ENCODE measurements at regions not wholly inside any gene's neighbourhood (a gene's known extent, or its start where the extent isn't known, plus 50 kb on each side); places are given as distances from the start of the nearest gene placed in this dataset.

DNA sequence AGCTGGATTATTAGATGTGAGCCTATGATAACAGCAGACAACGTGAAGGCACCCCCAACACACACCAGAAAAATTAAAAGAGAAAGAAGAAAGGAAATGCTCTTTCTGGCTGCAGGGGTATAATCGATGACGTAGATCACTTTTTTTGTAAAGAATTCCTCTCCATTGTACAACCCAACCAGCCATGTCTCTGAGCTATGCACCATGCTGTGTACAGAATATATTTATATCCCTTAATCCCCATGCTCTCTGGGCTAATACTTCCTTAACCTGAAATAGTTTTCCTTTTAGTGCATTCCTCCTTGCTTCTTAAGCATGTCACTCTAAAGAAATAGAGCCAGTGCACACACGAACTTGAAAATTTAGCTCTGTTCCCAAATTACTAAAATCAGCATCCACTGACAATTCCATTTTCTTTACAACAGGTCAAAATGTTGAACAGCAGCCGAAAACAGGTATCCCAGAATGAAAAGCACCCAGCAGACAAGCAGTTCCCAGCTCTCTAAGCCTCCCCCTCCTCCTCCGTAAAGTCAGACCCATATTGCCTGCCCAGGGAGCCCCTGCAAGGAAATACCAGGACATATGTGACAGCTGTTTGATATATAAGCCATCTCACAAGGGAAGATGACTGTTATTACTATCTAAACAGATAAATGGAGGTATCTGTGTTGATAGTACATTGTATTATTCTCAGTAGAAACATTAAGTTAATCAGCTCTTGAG lies 247.4 kb upstream of the RAB6C start:
- DNase-seq, result no peak

DNA sequence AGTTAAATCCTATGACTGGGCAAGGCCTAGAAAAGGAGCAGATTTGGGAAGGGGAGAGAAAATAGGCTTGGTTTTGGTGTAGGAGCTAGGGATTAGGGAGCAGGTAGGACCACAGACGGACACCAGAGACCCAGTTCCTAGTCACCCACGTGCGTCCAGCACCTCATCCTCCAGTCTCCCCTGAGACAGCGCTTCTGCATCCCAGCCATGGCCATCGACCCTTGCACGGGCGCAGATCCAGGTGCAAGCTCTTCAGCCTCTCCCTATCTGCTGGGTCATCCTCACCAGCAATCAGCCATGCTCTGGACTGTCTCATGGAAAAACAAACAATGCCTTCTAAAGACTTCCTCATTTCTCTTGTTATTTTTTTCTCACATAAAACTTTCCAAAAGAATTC lies 246.8 kb upstream of the RAB6C start:
- DNase-seq, result no peak

DNA sequence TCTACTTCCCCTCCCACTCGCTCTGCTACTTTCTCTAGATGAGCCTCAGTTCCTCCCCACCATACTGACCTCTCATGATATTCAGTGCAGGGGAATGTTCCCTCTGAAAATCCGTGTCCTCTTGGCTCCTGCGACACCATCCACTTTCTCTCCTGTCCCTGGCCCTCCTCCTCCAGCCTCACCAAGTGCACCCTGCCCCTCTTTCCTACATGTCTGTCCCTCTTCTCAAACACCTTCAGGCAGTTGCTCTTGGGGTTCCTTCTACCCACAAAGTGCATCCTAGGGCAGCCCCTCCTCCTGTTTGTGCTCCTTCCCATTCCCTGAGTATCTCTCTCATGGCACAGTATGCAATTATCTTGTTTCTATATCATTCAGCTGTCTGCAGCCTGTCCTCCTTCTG lies 246.4 kb upstream of the RAB6C start:
- no peak for DNase-seq

DNA sequence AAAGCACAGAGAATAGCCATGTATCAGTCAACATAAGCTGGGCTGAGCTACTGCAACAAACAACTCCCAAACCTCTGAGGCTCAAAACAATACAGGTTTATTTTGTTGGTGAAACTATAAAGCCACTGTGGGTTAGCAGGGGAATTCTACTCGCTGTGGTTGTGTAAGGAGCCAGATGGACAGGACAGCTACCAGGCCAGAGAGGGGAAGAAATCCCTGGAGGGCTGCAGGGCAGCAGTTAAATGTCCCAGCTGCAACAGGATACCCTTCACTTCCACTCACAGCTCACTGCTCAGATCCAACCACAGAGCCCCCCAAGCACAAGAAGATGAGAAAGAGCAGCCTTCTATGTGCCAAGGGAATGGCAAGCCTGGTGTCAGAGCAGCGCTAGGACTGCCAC lies 245.9 kb upstream of the RAB6C start:
- no peak for DNase-seq

DNA sequence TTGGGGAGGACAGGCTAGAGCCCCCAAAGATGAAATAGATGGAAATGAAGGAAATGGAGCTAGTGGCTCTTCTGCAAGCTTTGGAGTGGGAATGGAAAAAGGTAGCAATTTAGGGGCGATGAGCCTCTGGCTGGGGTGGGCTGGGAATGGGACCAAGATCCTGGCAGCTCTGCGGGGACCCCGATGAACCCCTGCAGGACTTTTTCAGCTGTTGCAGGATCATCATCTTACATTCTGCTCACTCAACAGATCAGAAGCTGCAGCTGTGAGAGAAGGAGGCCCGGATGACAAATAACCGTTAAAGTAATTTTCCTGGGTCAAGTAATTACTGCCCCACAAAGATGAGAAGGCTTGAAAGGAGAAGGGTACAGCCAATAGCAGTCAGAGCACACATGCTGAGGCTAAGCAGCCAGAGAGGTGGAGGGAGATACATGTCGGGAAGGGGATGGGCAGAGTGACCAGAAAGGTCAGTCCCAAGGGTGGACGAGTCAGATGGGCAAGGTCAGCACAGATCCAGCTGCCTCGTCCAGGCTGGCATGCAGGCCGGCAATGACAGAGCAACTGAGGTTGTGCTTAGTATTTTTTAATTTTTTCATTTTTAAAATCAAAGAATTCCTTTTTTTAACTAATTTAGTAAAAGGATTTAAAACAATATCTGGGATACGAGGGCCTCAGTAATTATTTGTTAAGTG lies 245.0 kb upstream of the RAB6C start:
- DNase-seq, result no peak

DNA sequence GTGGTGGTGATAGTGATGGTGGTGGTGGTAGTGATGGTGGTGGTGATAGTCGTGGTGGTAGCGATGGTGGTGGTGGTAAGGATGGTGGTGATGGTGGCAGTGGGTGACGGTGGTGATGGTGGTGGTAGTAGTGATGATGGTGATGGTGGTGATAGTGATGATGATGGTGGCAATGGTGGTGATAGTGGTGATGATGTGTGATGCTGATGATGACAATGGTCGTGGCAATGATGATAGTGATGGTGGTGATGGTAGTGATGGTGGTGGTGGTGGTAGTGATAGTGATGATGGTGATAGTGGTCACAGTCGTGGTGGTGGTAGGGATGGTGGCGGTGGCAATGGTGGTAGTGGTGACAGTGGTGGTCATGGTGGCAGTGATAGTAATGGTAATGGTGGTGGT lies 243.9 kb upstream of the RAB6C start:
- DNase-seq, result no peak

DNA sequence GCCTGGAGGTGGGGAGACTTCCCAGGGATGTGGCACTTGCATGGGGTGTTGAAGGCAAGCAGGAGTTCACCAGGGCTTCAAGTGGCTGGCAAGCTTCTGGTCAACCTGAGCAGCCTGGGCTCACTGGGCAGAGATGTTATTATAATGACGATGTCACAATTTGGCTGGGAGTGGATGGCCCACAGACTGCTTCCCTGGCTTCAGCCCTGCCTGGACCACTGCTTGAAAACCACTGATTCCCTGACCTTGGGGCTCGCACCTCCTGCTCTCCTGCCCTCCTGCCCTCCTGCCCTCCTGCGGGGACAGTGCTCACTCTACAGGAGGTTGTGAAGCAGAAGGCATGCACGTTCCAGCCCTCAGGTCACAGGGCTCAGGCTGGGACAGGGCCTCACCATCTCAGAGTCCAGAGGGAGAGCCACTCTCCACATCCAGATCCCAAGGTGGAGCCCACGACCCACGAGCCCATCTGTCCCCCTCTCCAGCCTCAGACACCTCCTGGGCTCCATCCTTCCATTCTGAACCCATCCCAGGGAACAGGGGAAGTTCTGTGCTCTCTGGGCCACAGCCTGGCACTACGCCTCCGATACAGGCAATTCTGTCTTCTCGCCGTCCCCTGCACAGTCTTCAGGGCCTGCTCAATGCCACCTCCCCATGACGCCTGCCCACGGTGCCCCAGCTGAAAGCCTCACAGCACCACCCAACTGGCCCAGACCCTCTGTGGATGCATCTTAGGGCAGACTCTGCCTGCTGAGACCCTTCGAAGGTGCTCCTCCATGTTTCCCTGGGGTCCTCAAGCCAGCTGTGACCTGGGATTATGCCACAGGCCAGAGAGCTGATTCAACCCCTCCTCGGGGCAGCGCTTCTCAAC lies 241.6 kb upstream of the RAB6C start:
- no peak for DNase-seq

DNA sequence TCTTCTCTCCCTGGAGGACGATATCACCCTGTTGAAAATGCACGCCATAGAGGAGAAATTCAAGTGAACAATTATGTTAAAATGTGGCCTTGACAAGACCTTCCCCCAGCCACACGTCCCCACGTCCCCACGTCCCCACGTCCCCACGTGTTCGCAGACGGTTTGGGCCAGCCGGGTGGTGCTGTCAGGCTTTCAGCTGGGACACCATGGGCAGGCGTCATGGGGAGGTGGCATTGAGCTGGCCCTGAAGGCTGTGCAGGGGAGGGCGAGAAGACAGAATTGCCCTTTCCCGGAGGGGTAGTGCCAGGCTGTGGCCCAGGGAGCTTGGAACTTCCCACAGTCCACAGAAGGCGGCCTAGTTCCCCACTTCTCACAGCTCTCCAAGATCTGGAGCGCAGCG lies 240.7 kb upstream of the RAB6C start:
- no peak for DNase-seq

DNA sequence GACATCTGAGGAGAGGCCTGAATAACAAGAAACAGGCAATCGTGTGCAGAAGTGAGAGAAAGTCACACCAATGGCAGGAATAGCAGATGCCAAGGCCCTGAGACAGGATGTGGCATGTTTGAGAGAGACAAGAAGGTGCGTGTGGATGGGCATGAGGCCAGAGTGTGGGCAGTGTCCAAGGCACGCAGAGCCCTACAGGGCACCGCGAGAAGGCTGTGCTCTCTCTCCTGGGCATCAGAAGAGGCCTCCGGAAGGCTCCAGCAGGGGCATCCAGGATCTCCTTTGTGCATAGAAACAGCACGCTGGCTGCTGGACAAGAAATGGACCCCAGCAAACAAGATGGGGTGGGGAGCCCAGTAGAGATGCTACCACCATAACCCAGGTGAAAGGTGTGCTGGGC lies 239.0 kb upstream of the RAB6C start:
- no peak for DNase-seq

DNA sequence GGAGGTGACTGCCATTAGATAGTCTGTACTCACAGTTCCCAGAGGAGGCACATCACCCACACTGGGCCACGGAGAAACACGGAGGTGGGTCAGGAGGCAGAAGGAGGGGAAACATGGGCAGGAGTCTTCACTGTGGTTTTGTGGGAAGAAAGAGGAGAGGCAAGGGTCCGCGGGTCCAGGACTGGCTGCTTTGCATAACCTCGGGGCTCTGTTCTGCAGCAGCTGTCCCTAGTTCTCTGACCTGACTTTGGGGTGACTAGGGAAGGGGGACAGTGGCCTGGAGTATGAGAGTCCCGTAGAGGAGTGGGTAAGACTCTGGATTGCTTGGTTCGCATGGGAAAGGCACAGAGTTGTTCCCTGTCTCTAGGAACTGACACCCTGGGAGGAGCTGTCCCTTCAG lies 238.3 kb upstream of the RAB6C start:
- DNase-seq, result no peak

DNA sequence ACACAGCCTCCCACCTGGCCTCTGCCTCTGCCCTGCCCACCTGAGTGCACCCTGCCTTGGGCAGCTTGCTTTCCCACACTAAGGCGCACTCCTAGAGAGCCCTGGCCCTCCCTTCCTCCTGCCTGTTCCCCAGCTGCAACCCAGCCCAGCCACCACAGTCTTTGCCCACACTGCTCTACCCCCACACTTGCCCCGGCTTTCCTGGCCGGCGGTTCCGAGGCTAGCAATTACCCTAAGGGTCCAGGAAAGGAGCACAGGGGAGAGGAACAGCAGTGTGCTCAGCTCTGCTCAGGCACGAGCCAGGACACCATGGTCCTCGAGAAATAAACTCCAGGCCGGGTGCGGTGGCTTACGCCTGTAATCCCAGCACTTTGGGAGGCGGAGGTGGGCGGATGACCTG lies 237.8 kb upstream of the RAB6C start:
- DNase-seq, result no peak

DNA sequence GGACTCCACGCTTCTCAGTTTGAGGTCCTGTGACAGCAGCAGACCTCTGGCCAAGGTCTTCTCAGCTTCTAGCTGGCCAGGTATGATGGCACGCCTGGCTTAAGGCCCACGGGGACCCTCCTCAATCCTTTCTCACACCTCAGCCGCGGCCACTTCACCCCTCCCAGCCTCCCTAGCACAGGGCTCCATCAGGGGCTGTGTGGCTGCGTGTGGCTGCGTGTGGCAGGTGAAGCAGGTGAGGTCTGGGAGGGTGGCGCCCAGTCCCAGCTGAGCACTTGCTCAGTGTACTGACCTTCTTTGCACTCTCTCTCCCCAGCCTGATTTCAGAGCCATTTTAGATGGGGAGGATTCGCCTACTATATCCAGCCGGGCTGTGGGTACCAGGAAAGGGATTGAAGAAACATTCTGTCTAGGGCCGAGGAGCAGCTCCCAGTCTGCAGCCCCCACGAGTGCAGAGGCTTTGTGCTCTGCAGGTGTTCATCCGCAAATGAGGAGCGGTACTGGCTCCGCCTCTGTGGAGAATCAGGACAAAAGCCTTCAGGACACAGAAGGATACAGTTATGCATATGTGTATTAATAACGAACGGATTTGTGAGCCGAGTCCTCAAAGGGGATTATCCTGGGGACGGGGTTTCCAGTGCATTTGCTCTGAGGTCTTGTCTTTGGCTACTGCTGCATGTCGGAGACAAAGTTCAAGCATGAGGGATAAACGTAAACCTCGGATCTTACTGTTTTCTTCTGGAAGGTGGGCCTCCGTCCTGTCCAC lies 236.9 kb upstream of the RAB6C start:
- no peak for DNase-seq

DNA sequence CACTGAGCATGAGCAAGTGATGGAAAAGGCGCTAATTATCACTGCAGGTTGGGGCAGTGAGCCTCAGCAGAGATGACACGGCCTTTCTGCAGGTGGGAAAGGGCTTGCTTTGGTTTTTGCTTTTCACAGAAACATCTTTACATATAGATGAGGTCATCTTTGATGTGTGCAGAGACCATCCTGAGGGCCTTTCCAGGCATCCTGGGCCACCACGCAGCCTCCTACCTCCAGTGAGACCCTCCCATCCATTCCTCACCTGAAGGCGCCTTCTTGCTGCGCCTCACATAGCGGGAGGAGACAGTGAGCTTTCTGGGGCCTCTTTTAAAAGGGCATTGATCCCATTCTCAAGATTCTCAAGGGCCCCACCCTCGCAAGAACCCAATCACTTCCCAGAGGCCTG lies 235.3 kb upstream of the RAB6C start:
- DNase-seq, result no peak

DNA sequence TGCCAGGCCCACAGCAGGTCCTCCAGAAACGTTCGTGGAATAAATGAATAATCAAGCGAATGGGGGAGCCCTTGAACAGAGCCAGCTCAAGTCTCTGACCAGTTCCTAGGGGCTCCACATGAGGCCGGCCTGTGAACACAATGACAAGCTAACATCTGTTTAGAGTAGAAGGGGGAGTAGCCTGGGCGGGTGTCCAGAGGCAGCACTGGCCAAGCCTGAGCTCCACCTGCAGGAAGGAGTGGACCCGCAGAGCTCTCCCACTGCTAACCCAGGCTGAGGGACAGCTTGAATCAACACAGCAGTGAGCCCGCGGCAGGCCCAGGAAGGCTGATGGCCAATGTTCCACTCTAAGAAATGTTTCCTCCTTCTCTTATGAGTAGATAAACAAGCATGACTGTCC lies 234.8 kb upstream of the RAB6C start:
- DNase-seq, result no peak

DNA sequence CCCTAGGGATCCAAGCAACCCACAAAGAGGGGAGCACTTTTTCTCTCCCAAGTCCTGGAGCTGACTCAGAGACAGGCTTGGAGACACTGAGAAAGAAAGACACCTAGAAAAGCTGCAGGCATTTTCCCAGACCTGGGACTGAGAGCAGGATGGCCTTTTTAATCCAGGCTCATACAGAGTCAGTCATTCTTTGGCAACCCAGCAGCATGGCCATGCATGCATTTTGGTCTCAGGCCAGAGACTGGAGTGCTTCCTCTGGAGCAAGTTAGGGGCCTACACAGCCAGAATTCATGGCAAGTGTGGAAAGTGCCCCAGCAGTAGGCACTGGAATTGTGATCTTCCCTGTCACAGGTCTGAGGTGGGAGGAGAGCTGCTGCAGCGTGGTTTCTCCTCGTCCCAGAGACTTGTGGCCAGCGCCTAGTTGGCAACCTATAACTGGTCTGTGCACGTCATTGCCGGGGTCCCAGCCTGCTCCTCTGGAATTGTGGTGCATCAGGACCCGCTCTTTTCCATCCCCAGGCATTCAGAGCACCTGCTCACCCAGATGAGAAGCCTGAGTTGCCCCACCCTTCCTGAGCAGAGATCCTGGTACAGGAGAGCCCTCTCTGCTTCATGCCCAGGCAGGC lies 231.9 kb upstream of the RAB6C start:
- DNase-seq, result no peak

DNA sequence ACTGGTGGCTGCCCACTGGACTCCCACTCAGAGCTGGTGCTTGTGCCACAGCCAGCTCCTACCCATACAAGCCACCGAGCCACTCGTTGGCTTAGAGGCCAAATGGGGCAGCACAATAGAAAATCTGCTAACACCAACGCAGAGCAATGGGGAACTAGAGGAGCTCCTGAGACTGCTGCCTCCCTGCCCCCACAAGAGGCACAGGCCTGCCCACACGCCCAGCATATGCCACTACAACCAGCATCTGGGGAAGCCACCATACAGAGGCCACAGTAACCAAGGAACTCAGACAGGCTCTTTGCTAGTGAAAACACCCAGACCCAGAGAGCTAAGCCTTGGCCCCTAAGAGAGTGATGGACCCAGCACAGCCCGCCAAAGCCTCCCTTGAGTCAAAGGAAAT lies 231.2 kb upstream of the RAB6C start:
- DNase-seq, result no peak

DNA sequence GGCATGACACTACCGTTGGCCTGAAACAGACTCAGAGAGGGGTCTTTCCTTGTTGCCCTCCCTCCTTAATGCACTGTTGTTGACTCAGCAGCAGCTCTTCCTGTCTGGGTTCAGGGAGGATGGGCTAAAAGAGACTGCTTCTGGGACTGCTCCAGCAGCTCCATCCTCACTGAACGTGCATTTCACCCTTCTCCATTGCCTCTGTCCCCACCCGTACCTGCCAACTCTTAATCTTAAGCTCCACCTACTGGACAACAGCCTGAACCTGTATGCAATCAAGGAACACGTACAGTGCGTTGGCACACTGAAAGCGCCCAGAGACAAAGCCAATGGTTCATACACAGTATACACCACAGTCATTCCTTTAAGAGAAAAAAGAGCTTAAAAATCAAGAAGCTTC lies 230.8 kb upstream of the RAB6C start:
- DNase-seq, result no peak

DNA sequence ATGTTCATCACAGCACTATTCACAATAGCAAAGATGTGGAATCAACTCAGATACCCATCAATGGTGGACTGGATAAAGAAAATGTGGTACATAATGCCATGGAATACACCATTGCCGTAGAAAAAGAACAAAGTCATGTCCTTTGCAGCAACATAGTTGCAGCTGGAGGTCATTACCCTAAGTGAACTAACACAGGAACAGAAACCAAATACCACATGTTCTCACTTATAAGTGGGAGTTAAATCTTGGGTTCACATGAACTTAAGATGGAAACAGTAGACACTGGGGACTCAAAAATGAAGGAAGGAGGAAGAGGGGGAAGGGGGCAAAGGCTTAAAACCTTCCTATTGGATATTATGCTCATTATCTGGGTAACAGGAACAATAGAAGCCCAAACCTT lies 228.1 kb upstream of the RAB6C start:
- no peak for DNase-seq

DNA sequence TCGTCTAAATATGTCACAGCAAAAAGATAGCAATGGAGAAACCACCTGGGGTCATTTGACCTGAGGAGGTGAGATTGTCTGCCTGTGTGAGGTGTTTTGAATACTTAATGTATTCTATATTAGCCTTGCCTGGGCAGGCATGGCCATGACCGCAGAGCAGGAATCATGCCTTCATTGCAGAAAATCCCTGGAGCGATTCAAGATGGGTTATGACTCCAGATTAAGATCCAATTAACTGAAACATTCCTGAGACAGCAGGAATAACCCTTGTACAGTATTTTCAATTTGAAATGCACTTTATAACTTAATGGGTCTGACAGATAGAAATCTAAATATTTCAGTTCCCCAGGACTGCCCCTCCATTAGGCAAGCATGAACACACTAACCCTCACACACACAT lies 227.3 kb upstream of the RAB6C start:
- DNase-seq, result no peak

DNA sequence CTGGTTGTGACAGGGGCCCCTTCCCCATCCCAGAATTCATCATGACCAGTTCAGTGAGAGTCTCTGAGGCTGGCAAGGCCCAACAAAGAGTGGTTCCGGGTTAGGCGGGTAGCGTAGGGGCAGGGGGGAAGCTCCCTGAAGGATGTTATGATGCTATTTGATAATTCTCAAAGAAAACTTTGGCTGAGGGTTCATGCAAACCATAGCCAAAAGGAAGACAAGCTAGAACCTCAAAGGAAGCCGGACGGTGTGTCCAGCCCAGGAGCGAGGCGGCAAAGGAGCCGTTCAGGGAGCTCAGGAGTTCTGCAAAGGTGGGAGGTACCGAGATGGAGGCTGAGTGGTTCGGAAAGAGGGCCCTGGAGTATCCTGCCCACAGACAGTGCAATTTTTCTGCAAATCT lies 226.8 kb upstream of the RAB6C start:
- DNase-seq, result no peak

DNA sequence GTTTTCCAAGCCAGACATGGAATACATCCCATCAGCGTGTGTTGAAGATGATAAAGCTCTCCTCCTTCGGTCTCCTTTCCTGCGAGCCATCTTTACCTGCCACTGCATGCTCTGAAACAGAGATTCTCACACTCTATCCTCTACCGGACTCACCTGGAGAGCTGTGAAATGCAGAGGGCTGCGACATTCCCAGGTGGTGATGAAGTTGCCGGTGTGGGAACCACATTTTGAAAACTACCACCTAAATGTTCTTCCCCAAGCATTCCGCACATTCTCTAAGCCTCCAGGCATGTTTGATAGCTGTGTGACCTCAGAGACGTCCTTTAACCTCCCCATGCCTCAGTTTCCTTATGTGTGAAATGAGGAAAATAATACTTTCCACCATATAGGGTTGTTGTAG lies 226.2 kb upstream of the RAB6C start:
- no peak for DNase-seq

DNA sequence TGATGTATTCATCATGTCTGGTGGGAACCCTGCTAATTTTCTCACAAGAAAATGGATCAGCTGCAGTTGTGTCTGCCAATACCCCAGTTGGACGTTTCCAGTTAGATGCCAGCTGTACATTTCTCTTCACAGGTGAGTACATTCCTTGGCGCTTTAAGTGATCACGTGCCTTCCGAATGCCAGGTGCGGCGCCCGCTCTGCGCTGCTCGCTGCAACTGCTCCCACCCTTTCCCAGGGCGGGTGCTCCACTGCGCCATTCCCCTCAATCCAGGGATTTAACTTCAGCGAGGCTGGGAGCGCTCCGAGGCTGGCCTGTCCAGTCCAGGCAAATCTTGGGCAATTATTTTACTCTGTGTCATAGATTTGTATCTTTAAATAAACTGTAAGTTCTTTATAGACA lies 225.0 kb upstream of the RAB6C start:
- DNase-seq, result no peak

DNA sequence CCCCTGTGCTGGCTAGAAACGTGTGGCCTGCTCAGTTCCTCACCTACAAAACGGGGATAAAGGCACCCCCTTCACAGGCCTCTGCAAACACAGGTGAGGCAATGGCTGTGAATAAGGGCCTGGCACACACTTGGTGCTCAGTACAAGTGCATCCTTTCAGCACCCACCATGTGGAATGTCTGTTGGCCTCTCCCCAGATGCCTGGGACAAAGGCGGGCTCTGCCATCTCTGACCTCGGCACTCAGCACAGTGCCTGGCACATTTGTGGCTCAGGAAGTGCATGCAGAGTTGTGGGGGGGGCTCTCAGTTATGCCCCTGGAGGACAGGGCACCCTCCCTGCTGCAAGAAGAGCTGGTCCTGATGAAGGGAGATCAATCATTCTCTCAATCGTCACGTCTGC lies 224.6 kb upstream of the RAB6C start:
- no peak for DNase-seq

Measured in activated CD4-positive, CD25-positive, alpha-beta regulatory T cell (primary cell).